Heart left ventricle (tissue), 16 donors: ENCODE measurements at regions not wholly inside any gene's neighbourhood (a gene's known extent, or its start where the extent isn't known, plus 50 kb on each side); places are given as distances from the start of the nearest gene placed in this dataset.

Experiments
- ATAC-seq, 4 donors: fragments of 200-7000 bp; cut with Tn5 transposase; one replicate each; pipeline ENCODE4 v1.9.1; 2020 to 2022; ENCODE audit warnings: moderate library complexity in 4 of 4, mild to moderate bottlenecking in 3 of 4, moderate number of reproducible peaks in 1 of 4
- DNase-seq, 5 donors: peaks; one replicate each; pipeline ENCODE4 v3.0.0-alpha.2; 2020
- H3K27ac ChIP-seq, 12 donors: fragments of 200-600 bp; sonication (generic) in 4 of 12; one replicate each; pipeline versions ENCODE4 v1.5.0 to v1.8.0; 2016 to 2022; ENCODE audit warnings: mild to moderate bottlenecking in 2 of 12
- H3K27me3 ChIP-seq, 9 donors: fragments of 200-600 bp; sonication (generic) in 2 of 9; one replicate each; pipeline versions ENCODE4 v1.5.1 to v1.8.0; 2016 to 2022; ENCODE audit warnings: mild to moderate bottlenecking in 3 of 9
- H3K36me3 ChIP-seq, 9 donors: fragments of 200-600 bp; sonication (generic) in 2 of 9; one replicate each; pipeline versions ENCODE4 v1.5.0 to v1.8.0; 2018 to 2022; ENCODE audit warnings: mild to moderate bottlenecking in 2 of 9
- H3K4me1 ChIP-seq, 12 donors: fragments of 200-600 bp; sonication (generic) in 4 of 12; one replicate each; pipeline versions ENCODE4 v1.5.0 to v1.8.0; 2016 to 2022; ENCODE audit warnings: mild to moderate bottlenecking in 3 of 12
- H3K4me3 ChIP-seq, 12 donors: fragments of 200-600 bp; sonication (generic) in 4 of 12; one replicate each; pipeline versions ENCODE4 v1.5.0 to v1.8.0; 2017 to 2022; ENCODE audit warnings: mild to moderate bottlenecking in 9 of 12, moderate library complexity in 4 of 12
- H3K9me3 ChIP-seq, 12 donors: fragments of 200-600 bp; sonication (generic) in 4 of 12; one replicate each; pipeline versions ENCODE4 v1.5.0 to v1.8.0; 2016 to 2022; ENCODE audit warnings: mild to moderate bottlenecking in 1 of 12
- POLR2A ChIP-seq, 2 donors: fragments of 450-650 bp; IDR thresholded peaks; one replicate each; pipeline ENCODE4 v1.6.1; 2017; ENCODE audit warnings: antibody characterized with exemption in 2 of 2, mild to moderate bottlenecking in 2 of 2, moderate library complexity in 2 of 2
- WGBS, 4 donors: extraction: QIAGEN DNeasy Blood & Tissue Kit in 2 of 4; methylation state at CpG; one replicate each; pipeline versions ENCODE4 v1.1.5 to v1.1.7; 2013 to 2018; 5-methylcytosine and 5-hydroxymethylcytosine counted together
- intact Hi-C, 10 donors: fragments of 100-400 bp; cut with DNase I; formaldehyde crosslinking; loops; one replicate each; pipeline versions ENCODE4 v1.11.1 to v1.14.2; 2022
- TF ChIP-seq, protein P1 (sequence below), 12 donors: fragments of 200-600 bp; sonication (generic) in 4 of 12; IDR thresholded peaks; one replicate each; pipeline versions ENCODE4 v1.5.0 to v1.8.0; 2018 to 2022; ENCODE audit warnings: antibody characterized with exemption in 12 of 12, mild to moderate bottlenecking in 5 of 12
- donor health status: ischemic (EF 13 %, LVEDD 7.1; RV severe dilation, severe dysfunction).
- donor health status: healthy with polysubstance abuse.
- donor health status: DM: no; HTN: yes; CAD: no.
- donor health status: DM: no; HTN: no; CAD: no.
- donor health status: ischemic (EF 25% LVEDD 6.9; RV normal size, moderate dysfunction).
- donor health status: ischemic (EF 25% LVEDD 5.7; RV mildly dilated, moderate dysfunction).
- donor health status: healthy.
- donor health status: DM: yes; HTN: yes; CAD: no.
- donor health status: ischemic (EF 35%, LVEDD 5.7; RV mildly dilated, moderate dysfunction).
- donor health status: nonischemic (EF 11% LVEDD 7.7; RV severe dilation, severe dysfunction).
- donor health status: DM: yes; HTN: yes; CAD: no.
- donor health status: PGD.
- donor health status: ischemic (EF 29% LVEDD 5.4; RV normal size, mild dysfunction).
- donor health status: nonischemic (EF 23%, LVEDD 6.1; RV moderate dilation, normal function).

DNA sequence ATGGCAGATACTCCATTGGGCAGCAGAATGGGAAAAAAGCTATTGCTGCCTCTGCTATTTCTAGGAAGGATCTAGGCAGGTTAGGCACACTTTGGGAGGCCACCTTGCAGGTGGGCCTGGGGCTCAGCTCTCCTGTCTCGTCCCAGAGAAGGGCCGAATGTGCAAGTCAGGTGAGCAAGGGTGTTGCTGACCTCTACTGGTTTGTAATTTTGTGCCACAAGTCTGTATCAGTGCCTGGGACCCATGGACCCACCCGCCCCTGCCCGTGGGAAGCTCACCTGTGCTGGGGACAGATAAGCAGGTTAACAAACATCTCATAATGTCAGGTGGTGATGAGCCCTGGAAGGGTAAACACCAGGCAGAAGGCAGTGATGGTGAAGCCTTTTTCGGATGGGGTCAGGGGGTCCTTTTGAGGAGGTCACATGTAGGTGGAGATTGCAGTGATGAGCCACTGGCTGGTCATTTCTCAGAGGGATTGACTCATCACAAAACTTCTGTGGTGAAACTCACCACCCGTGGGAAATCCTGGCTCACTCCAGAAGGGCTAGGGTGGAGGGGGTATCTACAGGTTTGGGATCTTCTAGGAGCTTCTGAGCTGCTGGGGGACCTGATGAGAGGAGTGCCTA lies 161.3 kb downstream of the KLF13 start:
- no peak overlapping the region for H3K4me3 ChIP-seq
- ATAC-seq (peak in 1 of 4 donors; percentile 6), DNase-seq (no peak)
- WGBS, 4 donors, result 67 to 74% (median 70%) methylated on average over 6 of the region's 6 CpGs
- H3K4me1 ChIP-seq, result peaks cover 0 to 28% (median 17%) of the 10 kb centered on the region in 12 donors
- H3K27ac ChIP-seq, result peak overlapping the region in 4 of 12 donors; percentile 33 to 51 (median 41)
- peaks cover 0 to 15% (median under 1%) of the 10 kb centered on the region in 9 donors for H3K27me3 ChIP-seq
- H3K9me3 ChIP-seq, result peaks cover 0 to 22% (median 5%) of the 10 kb centered on the region in 12 donors
- no peaks in the 10 kb centered on the region for H3K36me3 ChIP-seq
- no peak for TF ChIP-seq POLR2A (IDR thresholded peaks at IDR 0.05)
- TF ChIP-seq, protein P1, sequence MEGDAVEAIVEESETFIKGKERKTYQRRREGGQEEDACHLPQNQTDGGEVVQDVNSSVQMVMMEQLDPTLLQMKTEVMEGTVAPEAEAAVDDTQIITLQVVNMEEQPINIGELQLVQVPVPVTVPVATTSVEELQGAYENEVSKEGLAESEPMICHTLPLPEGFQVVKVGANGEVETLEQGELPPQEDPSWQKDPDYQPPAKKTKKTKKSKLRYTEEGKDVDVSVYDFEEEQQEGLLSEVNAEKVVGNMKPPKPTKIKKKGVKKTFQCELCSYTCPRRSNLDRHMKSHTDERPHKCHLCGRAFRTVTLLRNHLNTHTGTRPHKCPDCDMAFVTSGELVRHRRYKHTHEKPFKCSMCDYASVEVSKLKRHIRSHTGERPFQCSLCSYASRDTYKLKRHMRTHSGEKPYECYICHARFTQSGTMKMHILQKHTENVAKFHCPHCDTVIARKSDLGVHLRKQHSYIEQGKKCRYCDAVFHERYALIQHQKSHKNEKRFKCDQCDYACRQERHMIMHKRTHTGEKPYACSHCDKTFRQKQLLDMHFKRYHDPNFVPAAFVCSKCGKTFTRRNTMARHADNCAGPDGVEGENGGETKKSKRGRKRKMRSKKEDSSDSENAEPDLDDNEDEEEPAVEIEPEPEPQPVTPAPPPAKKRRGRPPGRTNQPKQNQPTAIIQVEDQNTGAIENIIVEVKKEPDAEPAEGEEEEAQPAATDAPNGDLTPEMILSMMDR (IDR thresholded peaks at IDR 0.05), result no peak
- intact Hi-C loops, result loop anchor here (1.0 to 10.0 kb wide), 23 partner anchors 46 to 823 kb away; partner anchors contain the start of genes KLF13 (in 4 of the 10), MTMR10 (in 1 of the 10) and OTUD7A (in 1 of the 10)

DNA sequence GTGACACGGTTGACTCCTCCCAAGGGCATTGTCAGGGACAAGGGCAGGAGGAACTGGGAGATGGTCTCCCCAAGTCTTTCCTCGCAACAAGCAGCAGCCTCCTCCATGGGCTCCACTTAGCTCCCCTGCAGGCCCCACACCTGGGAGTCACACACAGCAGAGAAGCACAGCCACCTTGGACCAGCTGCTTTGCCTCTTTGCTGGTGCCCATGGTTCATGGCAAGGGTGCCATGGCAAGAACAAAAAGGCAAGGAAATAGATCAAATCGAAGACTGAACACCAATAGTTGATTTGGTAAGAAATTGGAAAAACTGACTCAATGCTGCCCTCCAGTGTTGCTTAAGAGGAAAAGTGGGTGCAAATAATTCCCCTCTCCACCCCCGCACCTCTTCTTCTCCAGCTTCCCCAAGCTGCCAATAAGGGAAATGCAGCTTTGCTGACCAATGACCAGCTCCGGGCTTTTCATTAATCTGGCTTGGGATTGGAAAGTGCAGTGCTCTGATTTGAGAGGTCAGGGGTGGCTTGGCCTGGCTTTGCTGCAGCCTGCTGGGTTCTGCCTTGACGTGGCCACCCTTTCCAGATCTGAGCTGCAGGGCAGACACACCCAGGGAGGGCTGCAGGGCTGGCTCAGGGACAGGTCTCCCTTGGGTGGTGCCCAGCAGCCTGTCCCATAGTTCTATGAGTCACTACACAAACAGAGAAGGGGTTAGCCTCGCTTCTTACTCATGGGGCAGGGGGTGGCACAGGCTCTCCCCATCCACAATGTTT lies 162.0 kb downstream of the KLF13 start:
- peaks cover 0 to 10% (median 0%) of the 10 kb centered on the region in 9 donors for H3K27me3 ChIP-seq
- peaks cover 0 to 29% (median 5%) of the 10 kb centered on the region in 12 donors for H3K9me3 ChIP-seq
- H3K27ac ChIP-seq, result peak overlapping the region in 4 of 12 donors; percentile 33 to 51 (median 41)
- TF ChIP-seq, protein P1 (IDR thresholded peaks at IDR 0.05), result peak; percentile 70 to 99 (median 90)
- no peak for TF ChIP-seq POLR2A (IDR thresholded peaks at IDR 0.05)
- intact Hi-C loops, result loop anchor here (1.0 to 10.0 kb wide), 23 partner anchors 46 to 824 kb away; partner anchors contain the start of genes KLF13 (in 4 of the 10), MTMR10 (in 1 of the 10) and OTUD7A (in 1 of the 10)
- no peak overlapping the region for H3K4me3 ChIP-seq
- H3K36me3 ChIP-seq, result no peaks in the 10 kb centered on the region
- ATAC-seq (peak; percentile 52 to 81 (median 80)), DNase-seq (peak in 4 of 5 donors; percentile 43 to 62 (median 58))
- H3K4me1 ChIP-seq, result peaks cover 0 to 26% (median 17%) of the 10 kb centered on the region in 12 donors
- 26 to 37% (median 30%) methylated on average over 7 of the region's 7 CpGs for WGBS, 4 donors

DNA sequence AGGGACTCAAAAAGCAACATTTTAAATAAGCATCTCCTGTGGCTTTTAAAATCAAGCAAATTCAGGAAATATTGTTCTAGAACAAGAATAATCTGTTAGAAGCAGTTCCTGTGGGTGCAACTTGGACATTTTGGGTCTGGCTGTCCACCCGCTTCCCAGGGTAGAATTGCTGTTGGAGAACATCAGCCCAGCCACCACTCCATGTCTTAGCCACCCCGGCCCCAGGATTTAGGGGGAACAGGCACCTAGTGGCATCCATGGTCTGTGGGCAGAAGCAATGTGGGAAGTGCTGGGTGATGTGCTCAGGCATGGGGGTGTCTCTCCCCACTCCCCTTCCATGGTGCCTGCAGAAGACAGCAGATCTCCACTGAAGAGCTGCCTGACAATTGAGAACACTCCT lies 162.6 kb downstream of the KLF13 start:
- TF ChIP-seq, protein P1 (IDR thresholded peaks at IDR 0.05), result no peak
- no peak for TF ChIP-seq POLR2A (IDR thresholded peaks at IDR 0.05)
- Histone ChIP-seq H3K9me3 (peaks cover 0 to 33% (median 5%) of the 10 kb centered on the region in 12 donors), H3K4me1 (peaks cover 0 to 26% (median 17%) of the 10 kb centered on the region in 12 donors), H3K27ac (peak overlapping the region in 4 of 12 donors; percentile 1 to 33 (median 30)), H3K27me3 (peaks cover 0 to 6% (median 0%) of the 10 kb centered on the region in 9 donors), H3K4me3 (no peak overlapping the region), H3K36me3 (no peaks in the 10 kb centered on the region)
- DNase-seq, result no peak
- WGBS, 4 donors, result 69 to 98% (median 85%) methylated on average over 2 of the region's 2 CpGs
- intact Hi-C loops, result loop anchor here (2.0 to 10.0 kb wide), 22 partner anchors 47 to 824 kb away; partner anchors contain the start of genes KLF13 (in 4 of the 10), MTMR10 (in 1 of the 10) and OTUD7A (in 1 of the 10)
- ATAC-seq, result no peak
